ENCODE measurements at regions not wholly inside any gene's neighbourhood (a gene's known extent, or its start where the extent isn't known, plus 50 kb on each side); places are given as distances from the start of the nearest gene placed in this dataset.
"Not testable (repeated sequence)": the region's sequence is repeated elsewhere in the genome, so short reads cannot be mapped to it uniquely, and the experiment has no call there.

- Histone ChIP-seq H3K4me3 (no peak overlapping the region), H3K4me2 (peak overlapping the region; percentile 62), H3K9ac (no peak overlapping the region), H3K27ac (no peak overlapping the region), H4K20me1 (no peaks in the 10 kb centered on the region), H3K36me3 (no peaks in the 10 kb centered on the region), H3K27me3 (no peaks in the 10 kb centered on the region), H3K4me1 (no peaks in the 10 kb centered on the region), H3K9me3 (no peaks in the 10 kb centered on the region)
- TF ChIP-seq Cebpa-rat (IDR thresholded peaks at IDR 0.05): no peak
These were observed 137.1 kb upstream of the SLC24A2 start for GRCh38 chr9:19925674-19926503.

GRCh38 chr9:19924080-19924479 lies 135.2 kb upstream of the SLC24A2 start:
- Histone ChIP-seq H3K27ac (no peak overlapping the region), H3K4me3 (no peak overlapping the region), H3K9me3 (no peaks in the 10 kb centered on the region), H3K4me1 (peaks cover 7% of the 10 kb centered on the region), H3K4me2 (no peak overlapping the region), H4K20me1 (no peaks in the 10 kb centered on the region), H3K36me3 (no peaks in the 10 kb centered on the region), H3K27me3 (no peaks in the 10 kb centered on the region), H3K9ac (no peak overlapping the region)
- no peak for TF ChIP-seq Cebpa-rat (IDR thresholded peaks at IDR 0.05)

- no peak overlapping the region for H3K4me3 ChIP-seq
- no peak overlapping the region for H3K4me2 ChIP-seq
- no peak overlapping the region for H3K27ac ChIP-seq
- no peak for TF ChIP-seq Cebpa-rat (IDR thresholded peaks at IDR 0.05)
- no peaks in the 10 kb centered on the region for H3K27me3 ChIP-seq
- H3K36me3 ChIP-seq: no peaks in the 10 kb centered on the region
- H3K9me3 ChIP-seq: no peaks in the 10 kb centered on the region
- H4K20me1 ChIP-seq: no peaks in the 10 kb centered on the region
- H3K4me1 ChIP-seq: peaks cover 15% of the 10 kb centered on the region
- no peak overlapping the region for H3K9ac ChIP-seq
These were observed 133.8 kb upstream of the SLC24A2 start for GRCh38 chr9:19922476-19923118.

GRCh38 chr9:19920401-19920800 lies 131.6 kb upstream of the SLC24A2 start:
- H3K9ac ChIP-seq: no peak overlapping the region
- no peak for TF ChIP-seq Cebpa-rat (IDR thresholded peaks at IDR 0.05)
- no peak overlapping the region for H3K4me3 ChIP-seq
- no peaks in the 10 kb centered on the region for H3K36me3 ChIP-seq
- H3K27ac ChIP-seq: no peak overlapping the region
- no peaks in the 10 kb centered on the region for H4K20me1 ChIP-seq
- no peak overlapping the region for H3K4me2 ChIP-seq
- peaks cover 15% of the 10 kb centered on the region for H3K4me1 ChIP-seq
- no peaks in the 10 kb centered on the region for H3K27me3 ChIP-seq
- H3K9me3 ChIP-seq: no peaks in the 10 kb centered on the region

GRCh38 chr9:19918630-19919029 lies 129.8 kb upstream of the SLC24A2 start:
- H4K20me1 ChIP-seq: no peaks in the 10 kb centered on the region
- no peak overlapping the region for H3K27ac ChIP-seq
- H3K4me1 ChIP-seq: peaks cover 15% of the 10 kb centered on the region
- H3K4me3 ChIP-seq: no peak overlapping the region
- peak overlapping the region; percentile 55 for H3K4me2 ChIP-seq
- H3K27me3 ChIP-seq: no peaks in the 10 kb centered on the region
- H3K9me3 ChIP-seq: no peaks in the 10 kb centered on the region
- no peak overlapping the region for H3K9ac ChIP-seq
- no peak for TF ChIP-seq Cebpa-rat (IDR thresholded peaks at IDR 0.05)
- no peaks in the 10 kb centered on the region for H3K36me3 ChIP-seq

GRCh38 chr9:19914044-19914443 lies 125.2 kb upstream of the SLC24A2 start:
- no peak overlapping the region for H3K4me2 ChIP-seq
- no peak overlapping the region for H3K27ac ChIP-seq
- no peaks in the 10 kb centered on the region for H3K27me3 ChIP-seq
- no peaks in the 10 kb centered on the region for H4K20me1 ChIP-seq
- H3K9ac ChIP-seq: no peak overlapping the region
- H3K9me3 ChIP-seq: no peaks in the 10 kb centered on the region
- no peaks in the 10 kb centered on the region for H3K36me3 ChIP-seq
- H3K4me1 ChIP-seq: peaks cover 8% of the 10 kb centered on the region
- no peak overlapping the region for H3K4me3 ChIP-seq
- no peak for TF ChIP-seq Cebpa-rat (IDR thresholded peaks at IDR 0.05)

- Histone ChIP-seq H3K9ac (no peak overlapping the region), H3K27me3 (no peaks in the 10 kb centered on the region), H3K27ac (no peak overlapping the region), H4K20me1 (no peaks in the 10 kb centered on the region), H3K4me1 (no peaks in the 10 kb centered on the region), H3K9me3 (no peaks in the 10 kb centered on the region), H3K4me2 (no peak overlapping the region), H3K36me3 (no peaks in the 10 kb centered on the region), H3K4me3 (no peak overlapping the region)
- no peak for TF ChIP-seq Cebpa-rat (IDR thresholded peaks at IDR 0.05)
These were observed 124.3 kb upstream of the SLC24A2 start for GRCh38 chr9:19913151-19913550.

GRCh38 chr9:19903076-19903475 lies 114.2 kb upstream of the SLC24A2 start:
- Histone ChIP-seq H4K20me1 (no peaks in the 10 kb centered on the region), H3K36me3 (no peaks in the 10 kb centered on the region), H3K27ac (no peak overlapping the region), H3K4me1 (no peaks in the 10 kb centered on the region), H3K4me2 (no peak overlapping the region), H3K27me3 (no peaks in the 10 kb centered on the region), H3K9me3 (no peaks in the 10 kb centered on the region), H3K4me3 (no peak overlapping the region), H3K9ac (no peak overlapping the region)
- no peak for TF ChIP-seq Cebpa-rat (IDR thresholded peaks at IDR 0.05)

- Histone ChIP-seq H3K4me3 (no peak overlapping the region), H3K4me2 (no peak overlapping the region), H3K4me1 (no peaks in the 10 kb centered on the region), H3K9ac (no peak overlapping the region), H3K9me3 (no peaks in the 10 kb centered on the region), H3K27me3 (no peaks in the 10 kb centered on the region), H3K36me3 (no peaks in the 10 kb centered on the region), H4K20me1 (no peaks in the 10 kb centered on the region), H3K27ac (no peak overlapping the region)
- no peak for TF ChIP-seq Cebpa-rat (IDR thresholded peaks at IDR 0.05)
These were observed 112.7 kb upstream of the SLC24A2 start for GRCh38 chr9:19901586-19901985.

- Histone ChIP-seq H3K9ac (no peak overlapping the region), H3K27me3 (no peaks in the 10 kb centered on the region), H3K9me3 (no peaks in the 10 kb centered on the region), H3K4me1 (no peaks in the 10 kb centered on the region), H3K4me2 (no peak overlapping the region), H4K20me1 (no peaks in the 10 kb centered on the region), H3K27ac (no peak overlapping the region), H3K36me3 (no peaks in the 10 kb centered on the region), H3K4me3 (no peak overlapping the region)
- no peak for TF ChIP-seq Cebpa-rat (IDR thresholded peaks at IDR 0.05)
These were observed 107.3 kb upstream of the SLC24A2 start for GRCh38 chr9:19896161-19896560.

- not testable (repeated sequence) for H3K4me1 ChIP-seq, H3K9ac ChIP-seq, H3K4me3 ChIP-seq, H3K4me2 ChIP-seq, H3K27ac ChIP-seq, H3K9me3 ChIP-seq, H3K27me3 ChIP-seq, H4K20me1 ChIP-seq, H3K36me3 ChIP-seq
These were observed 106.7 kb upstream of the SLC24A2 start for GRCh38 chr9:19895578-19895977.
